Panc1 (cell line): ENCODE measurements at regions not wholly inside any gene's neighbourhood (a gene's known extent, or its start where the extent isn't known, plus 50 kb on each side); places are given as distances from the start of the nearest gene placed in this dataset.
"Not testable (repeated sequence)": the region's sequence is repeated elsewhere in the genome, so short reads cannot be mapped to it uniquely, and the experiment has no call there.

ENCODE experiments used
- ATAC-seq: fragments of 200-7000 bp; cut with Tn5 transposase; 2 replicates; pipeline ENCODE4 v1.9.1; 2020; ENCODE audit warnings: mild to moderate bottlenecking, moderate library complexity
- BruUV-seq: library from RNA; stranded (reverse); fragments of 400-500 nt; replicated peaks from 2 replicates; lab custom pipeline; 2021; lab: Mats Ljungman, UMichigan
- CTCF ChIA-PET: fragments of 300-600 bp; sonication (Branson Sonifier 250); formaldehyde crosslinking; loops from one replicate; lab custom pipeline; 2022; ENCODE audit warnings: antibody characterized with exemption; lab: Charles Lee
- POLR2A ChIA-PET: fragments of 300-600 bp; sonication (Branson Sonifier 250); formaldehyde crosslinking; loops from one replicate; lab custom pipeline; 2022; ENCODE audit warnings: antibody characterized with exemption; lab: Charles Lee
- DNase-seq: peaks from one replicate; pipeline ENCODE4 v3.0.0-alpha.2; 2010; ENCODE audit warnings: low read depth, low spot score
- H3K27ac ChIP-seq: 2 replicates; pipeline ENCODE4 v1.5.1; 2011; ENCODE audit warnings: mild to moderate bottlenecking, low read length, inconsistent platforms
- H3K27me3 ChIP-seq: fragments of 200-500 bp; sonication (Bioruptor generic); 2 replicates; pipeline ENCODE4 v1.6.0; 2014; ENCODE audit warnings: low read length, inconsistent platforms; ENCODE audit not compliant: control insufficient read depth, insufficient read depth
- H3K36me3 ChIP-seq: fragments of 200-500 bp; sonication (Bioruptor generic); 2 replicates; pipeline ENCODE4 v1.5.1; 2014; ENCODE audit warnings: inconsistent platforms, mild to moderate bottlenecking, low read length, moderate library complexity; ENCODE audit not compliant: control insufficient read depth, insufficient read depth
- H3K4me1 ChIP-seq: 2 replicates; pipeline ENCODE4 v1.5.1; 2011; ENCODE audit warnings: inconsistent platforms, mild to moderate bottlenecking, low read length, moderate library complexity; ENCODE audit not compliant: control insufficient read depth, insufficient read depth
- H3K4me3 ChIP-seq, 2 experiments: 2 replicates each; pipeline ENCODE4 v1.5.1; 2011 to 2012; ENCODE audit warnings: low read depth in 2 of 2, low read length in 2 of 2, mild to moderate bottlenecking in 2 of 2, inconsistent platforms in 1 of 2, moderate library complexity in 1 of 2
- H3K9me3 ChIP-seq: fragments of 200-500 bp; sonication (Bioruptor generic); 2 replicates; pipeline ENCODE4 v1.5.1; 2014; ENCODE audit warnings: low read depth, mild to moderate bottlenecking, inconsistent platforms, low read length, moderate library complexity; ENCODE audit not compliant: control insufficient read depth, insufficient read depth
- POLR2AphosphoS5 ChIP-seq: IDR thresholded peaks from 2 replicates; pipeline ENCODE4 v1.6.1; 2012; ENCODE audit warnings: mild to moderate bottlenecking, low read depth, low read length, moderate library complexity
- SIN3A ChIP-seq: IDR thresholded peaks from 2 replicates; pipeline ENCODE4 v1.6.1; 2012; ENCODE audit warnings: low read depth, mild to moderate bottlenecking, low read length, moderate library complexity, borderline replicate concordance; ENCODE audit not compliant: insufficient read depth
- TCF7L2 ChIP-seq: IDR thresholded peaks from 2 replicates; pipeline ENCODE4 v1.6.1; 2011; ENCODE audit warnings: mild to moderate bottlenecking, low read depth, low read length, inconsistent platforms
- in situ Hi-C: cut with HindIII; loops from 2 replicates; pipeline ENCODE4 v1.10.0; 2016; ENCODE audit warnings: low sequenced_read_pairs, low pct_unique_long_range_greater_than_20kb
- intact Hi-C: fragments of 100-400 bp; cut with micrococcal nuclease; formaldehyde crosslinking; loops from one replicate; pipeline ENCODE4 v1.10.0; 2022; ENCODE audit not compliant: unreplicated experiment
- TF ChIP-seq, protein P1 (sequence below), 2 experiments: IDR thresholded peaks; 2 replicates each; pipeline ENCODE4 v1.6.1; 2011 to 2012; ENCODE audit warnings: low read depth in 2 of 2, control low read depth in 1 of 2, low read length in 1 of 2, mild to moderate bottlenecking in 1 of 2, moderate library complexity in 1 of 2; ENCODE audit not compliant: insufficient read depth in 1 of 2
- TF ChIP-seq, protein P2 (sequence below): fragments of 450-650 bp; IDR thresholded peaks from 2 replicates; pipeline ENCODE4 v1.5.1; 2017; ENCODE audit warnings: mild to moderate bottlenecking

GRCh38 chr18:14221689-14222088, 89.5 kb upstream of the ZNF519 start:
- TF ChIP-seq SIN3A = no peak
- TF ChIP-seq TCF7L2 = no peak
- TF ChIP-seq, protein P1, sequence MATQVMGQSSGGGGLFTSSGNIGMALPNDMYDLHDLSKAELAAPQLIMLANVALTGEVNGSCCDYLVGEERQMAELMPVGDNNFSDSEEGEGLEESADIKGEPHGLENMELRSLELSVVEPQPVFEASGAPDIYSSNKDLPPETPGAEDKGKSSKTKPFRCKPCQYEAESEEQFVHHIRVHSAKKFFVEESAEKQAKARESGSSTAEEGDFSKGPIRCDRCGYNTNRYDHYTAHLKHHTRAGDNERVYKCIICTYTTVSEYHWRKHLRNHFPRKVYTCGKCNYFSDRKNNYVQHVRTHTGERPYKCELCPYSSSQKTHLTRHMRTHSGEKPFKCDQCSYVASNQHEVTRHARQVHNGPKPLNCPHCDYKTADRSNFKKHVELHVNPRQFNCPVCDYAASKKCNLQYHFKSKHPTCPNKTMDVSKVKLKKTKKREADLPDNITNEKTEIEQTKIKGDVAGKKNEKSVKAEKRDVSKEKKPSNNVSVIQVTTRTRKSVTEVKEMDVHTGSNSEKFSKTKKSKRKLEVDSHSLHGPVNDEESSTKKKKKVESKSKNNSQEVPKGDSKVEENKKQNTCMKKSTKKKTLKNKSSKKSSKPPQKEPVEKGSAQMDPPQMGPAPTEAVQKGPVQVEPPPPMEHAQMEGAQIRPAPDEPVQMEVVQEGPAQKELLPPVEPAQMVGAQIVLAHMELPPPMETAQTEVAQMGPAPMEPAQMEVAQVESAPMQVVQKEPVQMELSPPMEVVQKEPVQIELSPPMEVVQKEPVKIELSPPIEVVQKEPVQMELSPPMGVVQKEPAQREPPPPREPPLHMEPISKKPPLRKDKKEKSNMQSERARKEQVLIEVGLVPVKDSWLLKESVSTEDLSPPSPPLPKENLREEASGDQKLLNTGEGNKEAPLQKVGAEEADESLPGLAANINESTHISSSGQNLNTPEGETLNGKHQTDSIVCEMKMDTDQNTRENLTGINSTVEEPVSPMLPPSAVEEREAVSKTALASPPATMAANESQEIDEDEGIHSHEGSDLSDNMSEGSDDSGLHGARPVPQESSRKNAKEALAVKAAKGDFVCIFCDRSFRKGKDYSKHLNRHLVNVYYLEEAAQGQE (IDR thresholded peaks at IDR 0.05; ENCODE audit: insufficient read depth in 1 of 2, low read depth in 2 of 2, low read length in 1 of 2) = no peak
- TF ChIP-seq, protein P2, sequence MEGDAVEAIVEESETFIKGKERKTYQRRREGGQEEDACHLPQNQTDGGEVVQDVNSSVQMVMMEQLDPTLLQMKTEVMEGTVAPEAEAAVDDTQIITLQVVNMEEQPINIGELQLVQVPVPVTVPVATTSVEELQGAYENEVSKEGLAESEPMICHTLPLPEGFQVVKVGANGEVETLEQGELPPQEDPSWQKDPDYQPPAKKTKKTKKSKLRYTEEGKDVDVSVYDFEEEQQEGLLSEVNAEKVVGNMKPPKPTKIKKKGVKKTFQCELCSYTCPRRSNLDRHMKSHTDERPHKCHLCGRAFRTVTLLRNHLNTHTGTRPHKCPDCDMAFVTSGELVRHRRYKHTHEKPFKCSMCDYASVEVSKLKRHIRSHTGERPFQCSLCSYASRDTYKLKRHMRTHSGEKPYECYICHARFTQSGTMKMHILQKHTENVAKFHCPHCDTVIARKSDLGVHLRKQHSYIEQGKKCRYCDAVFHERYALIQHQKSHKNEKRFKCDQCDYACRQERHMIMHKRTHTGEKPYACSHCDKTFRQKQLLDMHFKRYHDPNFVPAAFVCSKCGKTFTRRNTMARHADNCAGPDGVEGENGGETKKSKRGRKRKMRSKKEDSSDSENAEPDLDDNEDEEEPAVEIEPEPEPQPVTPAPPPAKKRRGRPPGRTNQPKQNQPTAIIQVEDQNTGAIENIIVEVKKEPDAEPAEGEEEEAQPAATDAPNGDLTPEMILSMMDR = no peak
- no peak for TF ChIP-seq POLR2AphosphoS5
- no peaks in the 10 kb centered on the region for H3K36me3 ChIP-seq
- no TSS peak for BruUV-seq
- ChIA-PET CTCF (no interaction called here), POLR2A (no interaction called here)
- H3K4me1 ChIP-seq = no peaks in the 10 kb centered on the region
- no peak overlapping the region for H3K27ac ChIP-seq
- H3K27me3 ChIP-seq = no peaks in the 10 kb centered on the region
- no peak for ATAC-seq
- no peak for DNase-seq
- no peaks in the 10 kb centered on the region for H3K9me3 ChIP-seq
- intact Hi-C loops (no loop called here), in situ Hi-C loops (no loop called here)
- no peak overlapping the region for H3K4me3 ChIP-seq

DNA sequence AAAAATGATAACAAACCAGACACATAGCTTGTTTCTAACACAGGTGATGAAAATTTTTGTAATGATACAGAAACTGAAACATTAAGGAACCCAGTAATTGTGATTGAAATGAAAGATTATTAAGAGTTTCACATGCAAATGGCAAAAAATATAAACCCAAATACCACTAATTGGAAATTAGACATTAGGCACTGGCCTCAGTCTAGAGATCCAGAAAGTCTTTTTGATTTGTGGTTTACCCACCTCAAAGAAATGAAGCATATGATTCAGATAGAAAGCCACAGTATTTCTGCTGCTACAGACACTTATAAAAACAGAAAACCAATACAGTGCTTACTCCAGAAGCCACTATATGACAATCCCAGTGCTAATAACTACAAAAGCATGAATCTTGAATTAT, 83.7 kb upstream of the ZNF519 start:
- CTCF ChIA-PET, intact Hi-C loops, H3K9me3 ChIP-seq, H3K4me3 ChIP-seq, H3K36me3 ChIP-seq, DNase-seq, BruUV-seq, POLR2A ChIA-PET, in situ Hi-C loops, H3K27me3 ChIP-seq, ATAC-seq, H3K4me1 ChIP-seq, H3K27ac ChIP-seq: not testable (repeated sequence)

- BruUV-seq, H3K27me3 ChIP-seq, H3K9me3 ChIP-seq, H3K4me1 ChIP-seq, H3K36me3 ChIP-seq, intact Hi-C loops, CTCF ChIA-PET, DNase-seq, H3K4me3 ChIP-seq, ATAC-seq, H3K27ac ChIP-seq, in situ Hi-C loops, POLR2A ChIA-PET: not testable (repeated sequence)
Observed at GRCh38 chr18:14203424-14203823, 71.2 kb upstream of the ZNF519 start.

DNA sequence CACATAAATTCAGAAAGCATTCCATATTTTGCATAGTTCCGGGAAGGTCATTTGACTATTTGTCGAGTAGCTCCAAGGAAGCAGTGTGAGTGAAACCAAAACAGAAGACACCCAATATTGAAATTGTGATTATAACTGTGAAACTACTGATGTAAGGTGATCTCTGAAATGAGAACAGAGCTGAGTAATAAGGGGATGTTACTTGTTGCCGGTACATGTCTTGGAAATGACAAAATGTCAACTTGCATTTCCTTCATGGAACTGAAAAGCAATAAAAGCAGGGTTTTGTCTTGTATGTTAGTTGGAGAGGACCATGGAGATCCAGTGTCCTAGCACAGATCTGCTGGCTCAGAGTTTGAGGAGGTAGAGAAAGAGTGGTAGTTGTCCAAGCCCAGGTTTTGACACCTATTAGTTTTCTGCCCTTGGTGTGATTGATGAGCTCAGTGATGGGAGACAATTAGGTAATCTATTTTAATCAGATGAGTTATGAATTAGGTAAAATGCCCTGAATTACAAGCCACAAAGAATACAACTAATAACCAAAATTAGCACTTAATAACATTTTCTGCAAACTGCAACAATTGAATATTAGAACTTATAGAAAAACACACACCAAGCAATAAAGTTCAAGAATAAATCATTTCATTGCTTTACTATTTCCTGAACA, 58.7 kb upstream of the ZNF519 start:
- POLR2A ChIA-PET, H3K27ac ChIP-seq, ATAC-seq, H3K36me3 ChIP-seq, CTCF ChIA-PET, in situ Hi-C loops, H3K9me3 ChIP-seq, BruUV-seq, DNase-seq, H3K27me3 ChIP-seq, H3K4me1 ChIP-seq, intact Hi-C loops, H3K4me3 ChIP-seq: not testable (repeated sequence)
